ENCODE measurements at regions not wholly inside any gene's neighbourhood (a gene's known extent, or its start where the extent isn't known, plus 50 kb on each side); places are given as distances from the start of the nearest gene placed in this dataset.

- WGBS, 3 donors: 56 to 64% (median 62%) methylated on average over 4 of the region's 4 CpGs
- H3K27ac ChIP-seq (ENCODE audit: low read depth, low read length): no peak overlapping the region
These were observed 409.1 kb downstream of the SETD4 start for GRCh38 chr21:35651196-35651595.

DNA sequence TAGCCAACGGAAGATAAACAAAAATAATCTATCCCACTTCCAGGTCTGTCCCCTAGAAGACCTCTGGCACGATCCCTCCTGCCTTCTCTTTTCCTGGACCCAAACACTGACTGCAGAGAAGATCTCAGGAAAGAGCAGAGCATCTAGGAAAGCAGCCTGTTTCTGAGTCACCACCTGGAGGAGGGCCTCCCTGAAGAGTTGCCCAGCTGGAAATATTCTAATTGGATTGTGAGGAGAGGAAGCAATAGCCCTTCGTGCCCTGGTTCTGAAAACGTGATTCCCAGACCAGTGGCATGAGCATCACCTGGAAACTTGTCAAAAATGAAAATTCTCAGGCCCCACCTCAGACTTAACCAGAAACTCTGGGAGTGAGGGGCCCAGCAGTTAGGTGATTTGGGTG is 411.1 kb downstream of the SETD4 start:
- no peak overlapping the region for H3K27ac ChIP-seq (ENCODE audit: low read depth, low read length)
- 43 to 64% (median 47%) methylated on average over 4 of the region's 4 CpGs for WGBS, 3 donors

DNA sequence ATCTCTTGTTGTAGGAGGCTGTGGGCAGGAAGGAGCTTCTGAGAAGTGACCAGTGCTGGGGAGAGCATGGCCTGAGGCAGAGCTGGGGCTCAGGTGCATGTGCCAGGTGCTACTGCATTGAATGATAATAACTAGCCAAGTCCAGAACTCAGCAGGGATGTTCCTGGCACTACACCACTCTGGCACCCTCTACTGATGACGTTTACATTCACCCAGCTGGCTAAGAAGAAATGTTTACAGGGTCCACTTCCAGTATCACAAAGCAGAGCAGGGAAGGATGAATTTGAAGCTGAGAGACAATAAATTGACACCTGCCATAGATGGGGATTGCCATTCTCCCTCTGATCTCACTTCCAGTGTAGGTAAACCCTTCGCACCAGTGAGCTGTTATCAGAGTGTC is 411.8 kb downstream of the SETD4 start:
- H3K27ac ChIP-seq (ENCODE audit: low read depth, low read length): no peak overlapping the region
- 35 to 48% (median 42%) methylated on average over 2 of the region's 2 CpGs for WGBS, 3 donors

DNA sequence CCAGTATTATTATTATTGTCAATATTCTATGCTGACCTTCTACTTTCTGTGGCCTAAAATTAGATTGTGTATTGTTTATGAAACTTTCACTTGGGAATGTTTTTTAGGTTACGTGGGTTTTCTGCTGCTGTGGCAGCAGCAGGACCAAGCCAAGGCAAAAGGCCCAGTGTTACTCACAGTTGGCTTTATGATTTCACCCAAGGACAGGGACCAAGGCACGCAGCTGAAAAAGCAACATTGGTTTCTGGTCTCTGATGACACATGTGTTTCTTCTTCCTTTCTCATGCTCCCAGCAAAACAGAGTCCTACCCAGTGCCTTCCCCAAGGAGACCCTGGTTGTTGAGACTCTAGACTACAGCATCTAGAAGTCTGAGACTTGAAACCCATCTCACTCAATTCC is 413.7 kb downstream of the SETD4 start:
- H3K27ac ChIP-seq (ENCODE audit: low read depth, low read length): no peak overlapping the region
- 82 to 90% (median 84%) methylated on average over 2 of the region's 2 CpGs for WGBS, 3 donors

DNA sequence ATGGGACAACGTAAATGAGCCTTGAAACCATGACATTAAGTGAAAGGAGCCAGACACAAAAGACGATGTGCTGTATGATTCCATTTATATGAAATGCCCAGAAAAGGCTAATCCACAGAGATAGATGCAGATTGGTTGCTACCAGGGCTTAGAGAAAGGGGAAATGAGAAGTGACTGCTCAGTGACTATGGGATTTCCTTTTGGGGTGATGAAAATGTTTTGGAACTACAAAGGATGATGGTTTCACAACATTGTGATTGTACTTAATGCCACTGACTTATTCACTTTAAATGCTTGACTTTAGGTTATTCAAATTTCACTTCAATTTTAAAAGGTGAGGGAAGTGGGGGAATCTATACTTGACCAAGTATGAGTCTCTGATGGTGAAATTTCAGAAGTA is 414.3 kb downstream of the SETD4 start:
- 85 to 95% (median 92%) methylated on average over 2 of the region's 2 CpGs for WGBS, 3 donors
- H3K27ac ChIP-seq (ENCODE audit: low read depth, low read length): no peak overlapping the region

- H3K27ac ChIP-seq (ENCODE audit: low read depth, low read length): no peak overlapping the region
- WGBS, 3 donors: 83 to 88% (median 88%) methylated on average over 2 of the region's 2 CpGs
These were observed 415.8 kb downstream of the SETD4 start for GRCh38 chr21:35644523-35644922.

- 72 to 89% (median 81%) methylated on average over 4 of the region's 4 CpGs for WGBS, 3 donors
- H3K27ac ChIP-seq (ENCODE audit: low read depth, low read length): no peak overlapping the region
These were observed 417.1 kb downstream of the SETD4 start for GRCh38 chr21:35643176-35643575.

GRCh38 chr21:35641271-35642016 is 418.9 kb downstream of the SETD4 start:
- no peak overlapping the region for H3K27ac ChIP-seq (ENCODE audit: low read depth, low read length)
- WGBS, 3 donors: 85 to 89% (median 85%) methylated on average over 4 of the region's 4 CpGs

DNA sequence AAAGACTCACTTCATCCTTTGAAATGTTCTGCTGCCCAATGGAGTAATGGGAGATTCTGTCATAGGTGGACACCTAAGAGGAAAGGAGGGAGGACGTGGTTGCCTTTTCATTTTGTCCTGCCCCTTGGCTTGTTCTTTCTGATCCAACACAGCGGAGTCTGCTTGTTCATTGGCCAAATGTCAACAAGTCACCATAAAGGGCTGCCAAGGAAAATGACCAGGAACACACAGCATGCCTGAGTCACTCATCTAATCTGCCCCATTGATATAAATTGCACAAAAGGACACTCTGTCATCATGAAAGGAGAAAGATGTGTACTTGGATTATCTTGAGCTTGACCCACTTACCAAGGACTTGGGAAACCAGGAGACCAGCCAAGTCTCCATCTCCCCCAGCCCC is 422.9 kb downstream of the SETD4 start:
- 46 to 67% (median 49%) methylated on average over 2 of the region's 2 CpGs for WGBS, 3 donors
- no peak overlapping the region for H3K27ac ChIP-seq (ENCODE audit: low read depth, low read length)

- WGBS, 3 donors: 89 to 97% (median 94%) methylated on average over 1 of the region's 1 CpG
These were observed 424.3 kb downstream of the SETD4 start for GRCh38 chr21:35635994-35636393.

GRCh38 chr21:35635261-35635660 is 425.1 kb downstream of the SETD4 start:
- WGBS, 3 donors: 76 to 89% (median 84%) methylated on average over 2 of the region's 2 CpGs
- H3K27ac ChIP-seq (ENCODE audit: low read depth, low read length): no peak overlapping the region

More at GRCh38 chr21:35635994-35636393, 424.3 kb downstream of the SETD4 start:
- no peak overlapping the region for H3K27ac ChIP-seq (ENCODE audit: low read depth, low read length)

DNA sequence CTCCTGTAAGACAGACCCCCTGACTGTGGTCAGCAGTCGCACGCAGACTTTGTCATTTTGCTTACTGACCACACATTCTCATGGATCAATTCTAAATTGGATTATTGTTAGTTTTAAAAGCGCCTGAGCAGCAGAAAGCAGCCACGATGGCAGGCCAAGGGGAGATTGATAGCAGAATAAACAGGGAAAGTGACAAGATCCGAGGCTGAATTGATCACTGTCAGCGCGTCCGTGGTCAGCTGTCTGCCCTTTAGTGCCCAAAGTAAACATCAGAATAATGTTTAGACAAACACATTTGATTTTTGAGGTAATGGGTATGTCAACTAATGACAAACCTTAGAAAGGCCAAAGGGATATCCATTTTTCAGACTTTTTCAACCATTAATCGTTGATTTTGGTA is 426.8 kb downstream of the SETD4 start:
- WGBS, 3 donors: 77 to 84% (median 77%) methylated on average over 9 of the region's 9 CpGs
- H3K27ac ChIP-seq (ENCODE audit: low read depth, low read length): no peak overlapping the region

- no peak overlapping the region for H3K27ac ChIP-seq (ENCODE audit: low read depth, low read length)
- 90 to 99% (median 94%) methylated on average over 5 of the region's 5 CpGs for WGBS, 3 donors
These were observed 427.6 kb downstream of the SETD4 start for GRCh38 chr21:35632711-35633110.

- no peak overlapping the region for H3K27ac ChIP-seq (ENCODE audit: low read depth, low read length)
- WGBS, 3 donors: 58 to 90% (median 62%) methylated on average over 3 of the region's 3 CpGs
These were observed 432.0 kb downstream of the SETD4 start for GRCh38 chr21:35628316-35628715.

- WGBS, 3 donors: 86 to 94% (median 89%) methylated on average over 4 of the region's 4 CpGs
- H3K27ac ChIP-seq (ENCODE audit: low read depth, low read length): no peak overlapping the region
These were observed 432.9 kb downstream of the SETD4 start for GRCh38 chr21:35627462-35627861.

DNA sequence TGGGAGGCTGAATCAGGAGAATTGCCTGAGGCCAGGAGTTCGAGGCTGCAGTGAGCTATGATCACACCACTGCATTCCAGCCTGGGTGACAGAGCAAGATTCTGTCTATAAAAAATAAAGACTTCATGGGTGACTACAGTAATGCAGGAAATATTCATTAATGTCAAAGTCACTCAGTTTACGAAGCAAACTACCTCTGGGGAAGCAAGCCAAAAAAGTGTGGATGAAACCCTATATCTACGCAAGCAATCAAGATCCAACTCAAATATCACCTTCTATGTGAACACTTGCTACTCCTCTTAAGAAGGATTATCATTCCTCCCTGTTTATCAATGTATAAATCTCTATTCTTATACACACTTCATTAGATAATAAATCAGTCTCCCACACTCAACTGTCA is 434.8 kb downstream of the SETD4 start:
- no peak overlapping the region for H3K27ac ChIP-seq (ENCODE audit: low read depth, low read length)
- 81 to 86% (median 86%) methylated on average over 3 of the region's 3 CpGs for WGBS, 3 donors

GRCh38 chr21:35624901-35625300 is 435.4 kb downstream of the SETD4 start:
- WGBS, 3 donors: 31 to 56% (median 34%) methylated on average over 2 of the region's 2 CpGs
- H3K27ac ChIP-seq (ENCODE audit: low read depth, low read length): no peak overlapping the region

DNA sequence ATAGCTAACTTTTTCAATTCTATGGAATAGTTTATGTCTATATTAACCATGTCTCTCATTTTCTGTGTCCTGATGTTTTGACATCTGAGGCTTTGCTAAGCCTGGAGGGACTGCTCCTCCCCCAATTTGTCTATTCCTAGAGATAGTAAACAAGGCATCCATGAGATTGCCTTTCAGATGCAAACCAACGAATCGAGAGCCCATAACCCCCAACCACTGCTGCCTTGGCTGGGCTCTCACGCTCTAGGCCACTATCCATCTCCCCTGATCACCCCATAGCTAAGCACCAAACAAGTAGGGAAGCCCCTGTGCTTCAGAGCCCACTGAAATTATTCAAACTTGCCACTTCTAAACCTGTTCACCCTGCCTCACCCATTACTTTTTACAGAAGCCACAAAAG is 437.7 kb downstream of the SETD4 start:
- H3K27ac ChIP-seq (ENCODE audit: low read depth, low read length): no peak overlapping the region
- 81 to 90% (median 83%) methylated on average over 3 of the region's 3 CpGs for WGBS, 3 donors

DNA sequence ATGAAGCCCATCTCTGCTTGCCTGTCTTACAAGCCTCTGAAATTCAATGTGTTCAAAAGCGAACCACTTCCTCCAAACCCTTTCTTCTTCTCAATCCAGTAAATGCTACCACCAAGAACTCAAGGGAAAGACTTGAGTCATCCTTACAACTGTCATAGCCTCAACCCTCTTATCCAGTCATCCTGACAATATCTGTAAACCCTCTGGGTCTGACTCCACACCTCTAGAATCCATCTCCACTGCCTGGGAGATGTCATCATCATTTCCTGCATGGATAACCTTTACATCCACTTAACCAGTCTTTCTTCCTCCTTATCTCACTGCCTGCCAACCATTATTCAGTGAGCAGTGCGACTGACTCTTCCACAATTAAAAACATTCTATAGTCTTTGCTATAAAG is 441.1 kb downstream of the SETD4 start:
- 71 to 96% (median 76%) methylated on average over 2 of the region's 2 CpGs for WGBS, 3 donors
- H3K27ac ChIP-seq (ENCODE audit: low read depth, low read length): no peak overlapping the region

DNA sequence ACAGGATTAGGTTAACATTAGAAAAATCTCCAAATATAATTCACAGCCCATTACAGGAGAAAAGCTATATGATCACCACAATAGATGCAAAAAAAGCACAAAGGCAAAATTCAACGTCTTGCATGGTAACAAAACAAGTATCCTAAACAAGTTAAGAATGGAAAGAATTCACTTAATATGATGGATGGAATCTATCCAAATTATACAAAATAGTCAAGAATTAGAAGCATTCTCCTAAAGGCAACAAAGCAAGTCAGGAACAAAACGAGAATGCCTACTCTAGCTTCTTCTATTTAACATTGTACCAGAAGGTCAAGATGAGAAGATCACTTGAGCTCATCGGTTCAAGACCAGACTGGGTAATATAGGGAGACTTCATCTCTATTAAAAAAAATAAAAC is 442.8 kb downstream of the SETD4 start:
- H3K27ac ChIP-seq (ENCODE audit: low read depth, low read length): no peak overlapping the region
- WGBS, 3 donors: 79 to 85% (median 82%) methylated on average over 3 of the region's 3 CpGs
